HG03135 (cell line): ENCODE measurements at regions not wholly inside any gene's neighbourhood (a gene's known extent, or its start where the extent isn't known, plus 50 kb on each side); places are given as distances from the start of the nearest gene placed in this dataset.
"Not testable (repeated sequence)": the region's sequence is repeated elsewhere in the genome, so short reads cannot be mapped to it uniquely, and the experiment has no call there.

Source experiments
- ATAC-seq: cut with Tn5 transposase; IDR thresholded peaks from one replicate; pipeline ENCODE4 v1.9.1; 2021; ENCODE audit warnings: mild to moderate bottlenecking, moderate library complexity; ENCODE audit not compliant: unreplicated experiment

- not testable (repeated sequence) for ATAC-seq
These were observed 153.8 kb downstream of the LAT start for GRCh38 chr16:29138698-29139097.

- not testable (repeated sequence) for ATAC-seq
These were observed 153.2 kb downstream of the LAT start for GRCh38 chr16:29137894-29138662.

DNA sequence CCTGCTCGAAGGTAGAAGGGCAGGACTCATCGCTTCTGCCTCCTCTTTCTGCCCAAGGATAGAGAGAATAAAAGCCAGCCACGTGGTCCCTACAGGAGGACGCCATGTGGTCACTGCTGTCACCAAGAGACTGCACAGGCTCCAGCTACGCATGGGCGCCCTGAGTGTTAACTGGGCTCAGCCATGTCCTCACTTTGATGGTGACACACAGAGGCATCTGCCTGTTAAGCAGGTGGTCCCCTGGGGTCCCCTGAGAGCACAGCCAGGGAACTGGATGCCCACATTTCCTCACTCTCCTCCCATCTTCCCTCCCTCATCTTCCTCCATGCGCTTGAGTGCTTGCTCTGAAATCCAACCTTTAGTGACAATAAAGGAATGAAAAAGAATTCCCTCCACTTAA lies 152.6 kb downstream of the LAT start:
- ATAC-seq = not testable (repeated sequence)

GRCh38 chr16:29136916-29137315 lies 152.1 kb downstream of the LAT start:
- not testable (repeated sequence) for ATAC-seq

DNA sequence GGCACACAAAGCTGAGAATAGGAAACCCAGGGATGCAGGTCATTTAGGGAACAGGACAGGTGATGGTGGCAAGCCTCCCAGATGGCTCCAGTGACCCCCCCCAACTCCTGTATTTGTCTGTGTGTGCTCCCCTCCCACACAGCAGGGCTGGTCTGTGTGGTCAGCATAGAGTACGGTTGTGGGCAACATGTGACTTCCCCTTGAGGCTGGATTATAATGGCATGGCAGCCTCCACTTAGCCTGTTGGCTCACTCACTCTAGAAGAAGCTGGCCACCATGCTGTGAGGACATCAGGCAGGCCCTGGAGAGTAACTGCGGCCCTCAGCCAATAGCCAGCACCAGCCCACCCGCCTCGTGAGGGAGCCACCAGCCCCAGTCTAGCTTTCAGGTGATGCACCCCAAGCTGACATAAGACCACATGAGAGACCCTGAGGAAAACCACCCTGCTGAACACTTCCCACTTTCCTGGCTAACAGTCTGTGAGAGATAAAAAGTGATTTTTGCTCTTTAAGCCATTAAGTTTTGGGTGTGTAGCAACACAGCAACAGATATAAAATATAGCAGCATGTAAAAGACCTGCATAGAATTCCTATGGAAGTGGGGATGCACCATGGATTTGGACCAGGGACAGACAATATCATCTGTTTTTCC lies 151.3 kb downstream of the LAT start:
- ATAC-seq = not testable (repeated sequence)

DNA sequence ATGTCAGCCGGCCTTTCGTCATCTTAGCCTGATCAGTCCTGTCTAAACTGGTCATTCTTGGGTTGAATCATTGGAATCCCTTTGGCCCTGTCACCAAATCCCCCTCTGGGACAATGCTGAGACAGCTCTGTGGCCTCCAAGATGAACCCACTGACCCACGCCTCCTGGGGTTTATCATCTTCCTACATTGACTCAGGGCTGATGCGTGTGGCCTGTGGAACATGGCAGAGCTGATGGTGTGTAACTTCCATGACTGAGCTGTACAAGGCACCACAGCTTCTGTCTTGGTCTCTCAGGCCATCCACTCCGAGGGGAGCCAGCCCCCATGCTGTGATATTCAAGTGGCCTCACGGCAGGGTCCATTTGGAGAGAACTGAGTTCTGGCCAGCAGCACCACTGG lies 150.2 kb downstream of the LAT start:
- not testable (repeated sequence) for ATAC-seq

DNA sequence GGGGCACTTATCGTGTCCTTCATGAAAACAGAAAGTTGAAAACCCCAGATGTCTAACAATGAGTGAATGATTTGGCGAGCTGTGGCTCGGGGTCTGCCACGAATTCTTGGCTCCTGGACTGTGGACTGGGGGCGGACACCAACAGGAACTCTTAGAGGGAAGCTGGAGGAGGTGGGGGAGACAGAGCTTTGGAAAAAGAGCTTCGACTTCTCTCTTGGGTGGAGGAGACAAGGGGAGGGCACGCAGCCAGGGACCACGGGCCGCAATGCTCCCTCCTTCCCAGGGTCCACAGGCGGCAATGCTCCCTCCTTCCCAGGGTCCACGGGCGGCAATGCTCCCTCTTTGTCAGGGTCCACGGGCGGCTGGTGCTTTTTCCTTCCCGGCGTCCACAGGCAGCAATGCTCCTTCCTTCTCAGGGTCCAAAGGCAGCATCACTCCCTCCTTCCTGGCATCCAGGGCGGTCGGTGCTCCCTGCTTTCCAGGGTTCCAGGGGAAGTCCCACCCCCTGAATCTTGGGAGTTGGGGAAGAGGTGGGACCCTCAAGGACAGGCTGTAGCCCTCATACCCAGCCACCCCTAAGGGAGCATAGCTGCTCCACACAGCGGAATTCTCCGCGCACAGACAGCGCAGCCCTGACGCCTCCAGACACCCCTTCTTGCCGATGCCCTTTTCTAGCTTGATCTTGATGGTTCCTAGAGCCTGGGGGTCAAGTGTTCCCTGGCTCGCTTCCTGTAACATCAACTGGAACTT lies 149.0 kb downstream of the LAT start:
- ATAC-seq = not testable (repeated sequence)

- ATAC-seq = not testable (repeated sequence)
These were observed 148.0 kb downstream of the LAT start for GRCh38 chr16:29132869-29133268.

DNA sequence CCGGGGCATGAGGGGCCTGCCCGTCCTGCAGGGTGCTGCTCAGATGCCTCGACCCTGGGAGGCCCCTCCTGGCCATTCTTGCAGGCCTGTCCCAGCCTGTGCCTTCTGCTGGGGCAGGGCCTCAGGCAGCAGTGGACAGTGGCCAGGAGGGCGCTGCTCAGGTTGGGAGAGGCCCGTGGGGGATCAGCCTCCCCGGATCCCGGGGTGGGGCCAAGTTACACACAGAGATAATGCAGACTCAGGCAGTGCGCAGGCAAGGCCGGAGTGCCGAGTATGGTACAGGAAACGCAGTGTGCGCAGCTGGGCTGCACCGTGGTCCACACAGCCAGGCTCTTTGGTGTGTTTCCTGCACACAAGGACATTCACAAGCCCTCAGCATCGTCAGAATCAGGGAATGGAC lies 147.6 kb downstream of the LAT start:
- ATAC-seq = not testable (repeated sequence)

- ATAC-seq = not testable (repeated sequence)
These were observed 146.3 kb downstream of the LAT start for GRCh38 chr16:29130901-29131851.

DNA sequence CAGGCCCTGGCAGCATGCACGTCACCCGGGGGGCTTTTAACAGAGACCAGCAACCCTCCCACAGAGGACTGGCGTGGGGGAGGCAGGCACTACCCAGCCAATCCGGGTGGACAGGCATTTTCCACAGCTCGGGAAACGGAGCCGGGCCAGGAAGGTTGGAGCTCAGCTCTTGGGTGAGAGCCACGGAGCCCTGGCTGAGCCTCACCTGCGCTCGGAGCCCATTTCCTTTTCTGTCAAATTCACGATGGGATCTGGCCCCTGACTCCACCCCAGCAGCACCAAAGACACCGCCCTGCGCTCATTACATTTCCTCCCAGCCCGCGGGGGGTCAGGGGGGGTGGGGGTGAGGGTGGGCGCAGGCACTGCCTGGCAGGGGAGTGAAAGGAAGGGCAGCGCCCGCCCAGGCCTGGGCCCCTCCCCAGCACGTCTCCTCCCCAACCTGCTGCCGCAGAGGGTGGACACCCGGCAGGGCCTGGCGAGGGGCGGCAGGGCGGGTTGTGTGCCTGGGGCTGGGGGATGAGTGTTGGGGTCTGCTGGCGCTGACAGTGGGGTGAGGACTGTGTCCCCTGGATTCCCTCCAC lies 145.4 kb downstream of the LAT start:
- ATAC-seq = not testable (repeated sequence)

DNA sequence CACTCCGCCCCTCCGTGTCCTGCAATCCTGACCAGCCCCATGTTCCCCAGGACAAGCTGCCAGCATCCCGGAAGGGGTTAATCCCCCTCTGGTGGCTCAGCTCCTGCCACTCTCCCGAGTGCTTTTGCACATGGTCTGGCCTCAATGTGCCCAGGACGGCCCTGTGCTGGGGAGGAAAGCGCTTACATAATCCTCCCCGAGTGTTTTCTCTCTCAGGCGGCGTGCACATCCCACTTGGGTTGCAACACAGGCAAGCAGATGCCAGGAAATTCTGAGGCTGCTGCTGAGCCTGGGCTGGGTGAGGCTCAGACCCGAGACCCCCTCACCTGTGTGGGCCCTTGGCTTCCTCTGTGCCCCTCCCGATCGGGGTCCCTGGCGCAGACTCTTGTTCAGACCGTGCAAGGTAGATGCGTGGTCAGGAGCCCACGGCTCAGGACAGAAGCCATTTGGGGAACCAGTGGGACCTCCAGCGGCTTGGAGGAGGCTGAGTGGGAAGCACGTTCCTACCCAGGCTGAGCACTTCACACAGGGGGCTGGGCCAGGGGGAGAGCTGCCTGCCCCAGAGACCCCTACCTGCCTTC lies 144.7 kb downstream of the LAT start:
- ATAC-seq = not testable (repeated sequence)

- ATAC-seq = not testable (repeated sequence)
These were observed 144.0 kb downstream of the LAT start for GRCh38 chr16:29128732-29129457.

DNA sequence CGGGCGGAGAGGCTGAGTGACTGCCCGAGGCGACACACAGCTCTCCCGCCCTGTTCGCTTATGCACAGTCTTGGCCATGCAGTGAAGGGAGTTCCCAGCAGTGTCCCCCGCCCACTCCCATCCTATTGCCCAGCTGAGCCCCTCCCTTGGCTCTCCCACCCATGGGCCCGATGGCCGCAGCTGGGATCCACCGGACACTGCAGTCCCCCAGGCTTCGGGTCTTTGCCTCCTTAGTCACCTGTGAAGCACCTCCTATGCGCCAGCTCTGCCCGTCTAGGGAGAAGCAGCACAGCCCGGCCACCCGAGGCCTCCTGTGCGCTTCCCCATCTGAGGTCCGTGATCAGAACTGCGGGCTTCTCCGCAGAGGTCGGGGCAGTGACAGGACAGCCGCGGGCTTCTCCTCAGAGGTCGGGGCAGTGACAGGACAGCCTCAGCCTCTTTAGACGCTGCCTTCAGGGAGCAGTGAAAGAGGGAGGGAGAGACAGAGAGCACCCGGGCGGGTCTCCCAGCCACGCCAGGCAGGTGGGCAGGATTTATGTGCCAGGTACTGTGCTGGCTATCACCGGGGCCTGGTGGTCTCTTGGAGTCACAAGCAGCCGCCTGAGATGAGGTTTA lies 143.1 kb downstream of the LAT start:
- ATAC-seq = not testable (repeated sequence)

- no peak for ATAC-seq
These were observed 141.8 kb downstream of the LAT start for GRCh38 chr16:29126616-29127015.

- no peak for ATAC-seq
These were observed 141.2 kb downstream of the LAT start for GRCh38 chr16:29126057-29126494.

DNA sequence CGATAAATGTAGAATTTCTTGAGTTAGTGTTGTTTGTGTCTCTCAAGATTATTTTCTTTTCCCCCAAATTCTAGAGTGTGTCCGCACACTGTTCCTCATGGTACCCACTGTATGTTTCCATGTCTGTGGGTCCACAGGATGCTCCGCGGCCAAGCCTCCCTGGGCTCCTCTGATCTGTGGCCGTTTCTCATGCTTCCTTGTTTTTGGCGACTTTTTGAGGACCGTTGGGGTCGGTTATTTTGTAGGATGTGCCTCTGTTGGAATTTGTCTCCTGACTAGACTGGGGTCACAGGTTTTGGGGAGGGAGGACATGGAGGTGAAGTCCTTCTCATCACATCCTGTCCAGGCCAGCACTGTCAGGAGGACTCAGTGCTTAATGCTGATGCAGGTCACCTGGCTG lies 140.0 kb downstream of the LAT start:
- ATAC-seq = no peak

DNA sequence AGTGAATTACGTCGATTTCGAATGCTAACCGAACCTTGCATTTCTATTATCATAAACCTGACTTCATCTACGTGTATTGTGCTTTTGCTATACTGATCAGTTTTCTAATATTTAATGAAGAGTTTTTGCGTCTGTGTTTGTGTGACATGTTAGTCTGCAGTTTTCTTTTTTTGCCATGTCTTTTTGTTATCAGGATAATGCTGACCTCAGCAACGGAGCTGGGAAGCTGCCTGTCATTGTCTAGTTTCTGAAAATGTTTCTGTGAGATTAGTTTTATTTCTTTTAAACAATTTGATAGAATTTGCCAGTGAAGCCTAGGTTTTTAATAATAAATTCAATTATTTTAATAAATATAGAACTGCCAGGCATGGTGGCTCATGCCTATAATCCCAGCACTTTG lies 139.3 kb downstream of the LAT start:
- ATAC-seq = not testable (repeated sequence)

GRCh38 chr16:29120680-29121079 lies 135.8 kb downstream of the LAT start:
- not testable (repeated sequence) for ATAC-seq
